DMS 273 treated with DMSO at 0.1 percent for 48 hours (cell line): ENCODE measurements at regions not wholly inside any gene's neighbourhood (a gene's known extent, or its start where the extent isn't known, plus 50 kb on each side); places are given as distances from the start of the nearest gene placed in this dataset.

ENCODE experiments used
- DNase-seq: peaks from one replicate; lab custom pipeline; 2025; lab: John Stamatoyannopoulos, UW

GRCh38 chr18:73790587-73790986 lies 357.0 kb downstream of the FBXO15 start:
- no peak for DNase-seq

- DNase-seq = no peak
Measured at GRCh38 chr18:73787316-73787715, 360.3 kb downstream of the FBXO15 start.

- DNase-seq = no peak
Measured at GRCh38 chr18:73785300-73785699, 362.3 kb downstream of the FBXO15 start.

GRCh38 chr18:73784853-73785252 lies 362.8 kb downstream of the FBXO15 start:
- DNase-seq = no peak

GRCh38 chr18:73782405-73782804 lies 365.2 kb downstream of the FBXO15 start:
- DNase-seq = no peak

GRCh38 chr18:73780218-73780617 lies 367.4 kb downstream of the FBXO15 start:
- DNase-seq = no peak

- DNase-seq = no peak
Measured at GRCh38 chr18:73778032-73778359, 369.6 kb downstream of the FBXO15 start.

GRCh38 chr18:73777356-73778031 lies 370.1 kb downstream of the FBXO15 start:
- DNase-seq = no peak

- DNase-seq = no peak
Measured at GRCh38 chr18:73774811-73775509, 372.7 kb downstream of the FBXO15 start.

- no peak for DNase-seq
Measured at GRCh38 chr18:73768043-73768442, 379.6 kb downstream of the FBXO15 start.

GRCh38 chr18:73766910-73767515 lies 380.6 kb downstream of the FBXO15 start:
- DNase-seq = no peak

GRCh38 chr18:73758446-73758845 lies 389.2 kb downstream of the FBXO15 start:
- no peak for DNase-seq

GRCh38 chr18:73756256-73757091 lies 391.2 kb downstream of the FBXO15 start:
- DNase-seq = no peak

- no peak for DNase-seq
Measured at GRCh38 chr18:73752965-73753364, 394.7 kb downstream of the FBXO15 start.

- no peak for DNase-seq
Measured at GRCh38 chr18:73752546-73752945, 395.1 kb downstream of the FBXO15 start.

- DNase-seq = no peak
Measured at GRCh38 chr18:73750052-73750451, 397.6 kb downstream of the FBXO15 start.

GRCh38 chr18:73749304-73749703 lies 398.3 kb downstream of the FBXO15 start:
- DNase-seq = no peak

GRCh38 chr18:73748731-73749130 lies 398.9 kb downstream of the FBXO15 start:
- DNase-seq = no peak

GRCh38 chr18:73746101-73746500 lies 401.5 kb downstream of the FBXO15 start:
- no peak for DNase-seq

GRCh38 chr18:73742957-73743356 lies 404.7 kb downstream of the FBXO15 start:
- no peak for DNase-seq

- DNase-seq = no peak
Measured at GRCh38 chr18:73741946-73742345, 405.7 kb downstream of the FBXO15 start.

GRCh38 chr18:73739098-73739497 lies 408.5 kb downstream of the FBXO15 start:
- DNase-seq = no peak

- no peak for DNase-seq
Measured at GRCh38 chr18:73737990-73738389, 409.6 kb downstream of the FBXO15 start.
